ENCODE measurements at regions not wholly inside any gene's neighbourhood (a gene's known extent, or its start where the extent isn't known, plus 50 kb on each side); places are given as distances from the start of the nearest gene placed in this dataset.

DNA sequence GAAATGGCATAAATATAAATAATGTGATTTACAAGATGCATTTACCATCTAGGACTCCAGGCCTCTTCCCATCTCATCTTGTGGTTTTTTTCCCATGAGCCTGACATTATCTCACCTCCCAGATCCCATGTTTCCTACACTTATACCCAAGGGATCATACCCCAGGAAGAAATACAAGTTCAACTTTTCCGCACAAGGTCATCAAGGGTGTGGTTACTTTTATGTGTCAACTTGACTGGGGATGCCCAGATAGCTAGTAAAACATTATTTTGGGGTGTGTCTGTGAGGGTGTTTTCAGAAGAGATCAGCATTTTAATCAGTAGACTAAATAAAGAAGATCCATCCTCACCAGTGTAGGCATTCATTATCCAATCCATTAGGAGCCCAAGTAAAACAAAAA lies 176.3 kb upstream of the TNFAIP3 start:
- TF ChIP-seq POLR2AphosphoS5 (IDR thresholded peaks at IDR 0.05; ENCODE audit: low read depth, low read length) (no peak), SIN3A (IDR thresholded peaks at IDR 0.05; ENCODE audit: borderline replicate concordance, insufficient read depth, low read depth, low read length) (no peak), TCF7L2 (IDR thresholded peaks at IDR 0.05; ENCODE audit: low read depth, low read length) (no peak)
- TF ChIP-seq, protein P1, sequence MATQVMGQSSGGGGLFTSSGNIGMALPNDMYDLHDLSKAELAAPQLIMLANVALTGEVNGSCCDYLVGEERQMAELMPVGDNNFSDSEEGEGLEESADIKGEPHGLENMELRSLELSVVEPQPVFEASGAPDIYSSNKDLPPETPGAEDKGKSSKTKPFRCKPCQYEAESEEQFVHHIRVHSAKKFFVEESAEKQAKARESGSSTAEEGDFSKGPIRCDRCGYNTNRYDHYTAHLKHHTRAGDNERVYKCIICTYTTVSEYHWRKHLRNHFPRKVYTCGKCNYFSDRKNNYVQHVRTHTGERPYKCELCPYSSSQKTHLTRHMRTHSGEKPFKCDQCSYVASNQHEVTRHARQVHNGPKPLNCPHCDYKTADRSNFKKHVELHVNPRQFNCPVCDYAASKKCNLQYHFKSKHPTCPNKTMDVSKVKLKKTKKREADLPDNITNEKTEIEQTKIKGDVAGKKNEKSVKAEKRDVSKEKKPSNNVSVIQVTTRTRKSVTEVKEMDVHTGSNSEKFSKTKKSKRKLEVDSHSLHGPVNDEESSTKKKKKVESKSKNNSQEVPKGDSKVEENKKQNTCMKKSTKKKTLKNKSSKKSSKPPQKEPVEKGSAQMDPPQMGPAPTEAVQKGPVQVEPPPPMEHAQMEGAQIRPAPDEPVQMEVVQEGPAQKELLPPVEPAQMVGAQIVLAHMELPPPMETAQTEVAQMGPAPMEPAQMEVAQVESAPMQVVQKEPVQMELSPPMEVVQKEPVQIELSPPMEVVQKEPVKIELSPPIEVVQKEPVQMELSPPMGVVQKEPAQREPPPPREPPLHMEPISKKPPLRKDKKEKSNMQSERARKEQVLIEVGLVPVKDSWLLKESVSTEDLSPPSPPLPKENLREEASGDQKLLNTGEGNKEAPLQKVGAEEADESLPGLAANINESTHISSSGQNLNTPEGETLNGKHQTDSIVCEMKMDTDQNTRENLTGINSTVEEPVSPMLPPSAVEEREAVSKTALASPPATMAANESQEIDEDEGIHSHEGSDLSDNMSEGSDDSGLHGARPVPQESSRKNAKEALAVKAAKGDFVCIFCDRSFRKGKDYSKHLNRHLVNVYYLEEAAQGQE (IDR thresholded peaks at IDR 0.05; ENCODE audit: insufficient read depth in 1 of 2, low read depth in 2 of 2, low read length in 1 of 2): no peak
- TF ChIP-seq, protein P2, sequence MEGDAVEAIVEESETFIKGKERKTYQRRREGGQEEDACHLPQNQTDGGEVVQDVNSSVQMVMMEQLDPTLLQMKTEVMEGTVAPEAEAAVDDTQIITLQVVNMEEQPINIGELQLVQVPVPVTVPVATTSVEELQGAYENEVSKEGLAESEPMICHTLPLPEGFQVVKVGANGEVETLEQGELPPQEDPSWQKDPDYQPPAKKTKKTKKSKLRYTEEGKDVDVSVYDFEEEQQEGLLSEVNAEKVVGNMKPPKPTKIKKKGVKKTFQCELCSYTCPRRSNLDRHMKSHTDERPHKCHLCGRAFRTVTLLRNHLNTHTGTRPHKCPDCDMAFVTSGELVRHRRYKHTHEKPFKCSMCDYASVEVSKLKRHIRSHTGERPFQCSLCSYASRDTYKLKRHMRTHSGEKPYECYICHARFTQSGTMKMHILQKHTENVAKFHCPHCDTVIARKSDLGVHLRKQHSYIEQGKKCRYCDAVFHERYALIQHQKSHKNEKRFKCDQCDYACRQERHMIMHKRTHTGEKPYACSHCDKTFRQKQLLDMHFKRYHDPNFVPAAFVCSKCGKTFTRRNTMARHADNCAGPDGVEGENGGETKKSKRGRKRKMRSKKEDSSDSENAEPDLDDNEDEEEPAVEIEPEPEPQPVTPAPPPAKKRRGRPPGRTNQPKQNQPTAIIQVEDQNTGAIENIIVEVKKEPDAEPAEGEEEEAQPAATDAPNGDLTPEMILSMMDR (IDR thresholded peaks at IDR 0.05): no peak
- H3K27ac ChIP-seq (ENCODE audit: low read length): no peak overlapping the region
- no peaks in the 10 kb centered on the region for H3K9me3 ChIP-seq (ENCODE audit: control insufficient read depth, insufficient read depth, low read depth, low read length)
- H3K36me3 ChIP-seq (ENCODE audit: control insufficient read depth, insufficient read depth, low read length): no peaks in the 10 kb centered on the region
- H3K4me3 ChIP-seq (ENCODE audit: low read depth in 2 of 2, low read length in 2 of 2): no peak overlapping the region
- ChIA-PET POLR2A (no interaction called here), CTCF (no interaction called here)
- no peaks in the 10 kb centered on the region; the same call in 1 of the 2 replicates for H3K27me3 ChIP-seq (ENCODE audit: control insufficient read depth, insufficient read depth, low read length)
- DNase-seq (ENCODE audit: low read depth, low spot score) (no peak), ATAC-seq (no peak)
- intact Hi-C loops (cut with micrococcal nuclease; ENCODE audit: unreplicated experiment) (no loop called here), in situ Hi-C loops (cut with HindIII; ENCODE audit: low pct_unique_long_range_greater_than_20kb, low sequenced_read_pairs) (no loop called here)
- BruUV-seq (replicated peaks): no TSS peak
- H3K4me1 ChIP-seq (ENCODE audit: control insufficient read depth, insufficient read depth, low read length): no peaks in the 10 kb centered on the region

DNA sequence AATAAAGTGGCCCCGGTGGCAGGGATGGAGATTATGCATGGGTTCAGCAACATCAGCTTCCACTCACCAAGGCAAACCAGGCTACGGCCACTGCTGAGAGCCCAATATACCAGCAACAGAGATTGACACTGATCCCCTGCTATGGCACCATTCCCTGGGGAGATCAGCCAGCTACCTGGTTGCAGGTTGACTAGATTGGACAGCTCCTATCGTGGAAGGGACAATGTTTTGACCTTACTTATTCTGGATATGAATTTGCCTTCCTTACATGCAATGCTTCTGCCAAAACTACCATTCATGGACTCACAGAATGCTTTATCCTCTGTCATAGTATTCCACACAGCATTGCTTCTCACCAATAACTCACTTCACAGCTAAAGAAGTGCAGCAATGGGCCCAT lies 174.8 kb upstream of the TNFAIP3 start:
- Histone ChIP-seq H3K27ac (ENCODE audit: low read length) (no peak overlapping the region), H3K36me3 (ENCODE audit: control insufficient read depth, insufficient read depth, low read length) (no peaks in the 10 kb centered on the region), H3K4me1 (ENCODE audit: control insufficient read depth, insufficient read depth, low read length) (peaks cover 5% of the 10 kb centered on the region), H3K4me3 (ENCODE audit: low read depth in 2 of 2, low read length in 2 of 2) (no peak overlapping the region), H3K27me3 (ENCODE audit: control insufficient read depth, insufficient read depth, low read length) (no peaks in the 10 kb centered on the region; the same call in 1 of the 2 replicates), H3K9me3 (ENCODE audit: control insufficient read depth, insufficient read depth, low read depth, low read length) (no peaks in the 10 kb centered on the region)
- no TSS peak for BruUV-seq (replicated peaks)
- TF ChIP-seq POLR2AphosphoS5 (IDR thresholded peaks at IDR 0.05; ENCODE audit: low read depth, low read length): no peak
- TF ChIP-seq, protein P1 (IDR thresholded peaks at IDR 0.05; ENCODE audit: insufficient read depth in 1 of 2, low read depth in 2 of 2, low read length in 1 of 2): no peak
- TF ChIP-seq SIN3A (IDR thresholded peaks at IDR 0.05; ENCODE audit: borderline replicate concordance, insufficient read depth, low read depth, low read length): no peak
- TF ChIP-seq TCF7L2 (IDR thresholded peaks at IDR 0.05; ENCODE audit: low read depth, low read length): no peak
- TF ChIP-seq, protein P2 (IDR thresholded peaks at IDR 0.05): no peak
- in situ Hi-C loops (cut with HindIII; ENCODE audit: low pct_unique_long_range_greater_than_20kb, low sequenced_read_pairs): no loop called here
- ChIA-PET CTCF (no interaction called here), POLR2A (no interaction called here)
- DNase-seq (ENCODE audit: low read depth, low spot score) (no peak), ATAC-seq (no peak)
- intact Hi-C loops (cut with micrococcal nuclease; ENCODE audit: unreplicated experiment): no loop called here

All from Panc1 (cell line).